HFFc6 (cell line): ENCODE measurements at regions not wholly inside any gene's neighbourhood (a gene's known extent, or its start where the extent isn't known, plus 50 kb on each side); places are given as distances from the start of the nearest gene placed in this dataset.

Experiments
- DNase-seq: peaks from one replicate; pipeline ENCODE4 v3.0.0-alpha.2; 2018
- H3K27ac Mint-ChIP-seq: 2 replicates; pipeline ENCODE4 v1.8.0; 2020; ENCODE audit warnings: mild to moderate bottlenecking, mixed read lengths
- H3K27me3 Mint-ChIP-seq: 2 replicates; pipeline ENCODE4 v1.8.0; 2021; ENCODE audit warnings: mild to moderate bottlenecking, moderate library complexity, mixed read lengths; ENCODE audit not compliant: insufficient read depth
- H3K36me3 Mint-ChIP-seq: 2 replicates; pipeline ENCODE4 v1.8.0; 2021; ENCODE audit warnings: low read depth, mixed read lengths
- H3K4me1 Mint-ChIP-seq: 2 replicates; pipeline ENCODE4 v1.8.0; 2020; ENCODE audit warnings: low read depth, mixed read lengths
- H3K4me3 Mint-ChIP-seq: 2 replicates; pipeline ENCODE4 v1.8.0; 2020; ENCODE audit warnings: mild to moderate bottlenecking, moderate library complexity, mixed read lengths
- H3K9me3 Mint-ChIP-seq: 2 replicates; pipeline ENCODE4 v1.8.0; 2020; ENCODE audit warnings: mild to moderate bottlenecking, mixed read lengths
- TF ChIP-seq, protein P1 (sequence below): fragments of 200-600 bp; sonication (generic); IDR thresholded peaks from 2 replicates; pipeline ENCODE4 v1.5.0; 2021; ENCODE audit warnings: antibody characterized with exemption, mild to moderate bottlenecking

GRCh38 chr22:34161431-34162123 is 241.3 kb upstream of the LARGE1 start:
- TF ChIP-seq, protein P1, sequence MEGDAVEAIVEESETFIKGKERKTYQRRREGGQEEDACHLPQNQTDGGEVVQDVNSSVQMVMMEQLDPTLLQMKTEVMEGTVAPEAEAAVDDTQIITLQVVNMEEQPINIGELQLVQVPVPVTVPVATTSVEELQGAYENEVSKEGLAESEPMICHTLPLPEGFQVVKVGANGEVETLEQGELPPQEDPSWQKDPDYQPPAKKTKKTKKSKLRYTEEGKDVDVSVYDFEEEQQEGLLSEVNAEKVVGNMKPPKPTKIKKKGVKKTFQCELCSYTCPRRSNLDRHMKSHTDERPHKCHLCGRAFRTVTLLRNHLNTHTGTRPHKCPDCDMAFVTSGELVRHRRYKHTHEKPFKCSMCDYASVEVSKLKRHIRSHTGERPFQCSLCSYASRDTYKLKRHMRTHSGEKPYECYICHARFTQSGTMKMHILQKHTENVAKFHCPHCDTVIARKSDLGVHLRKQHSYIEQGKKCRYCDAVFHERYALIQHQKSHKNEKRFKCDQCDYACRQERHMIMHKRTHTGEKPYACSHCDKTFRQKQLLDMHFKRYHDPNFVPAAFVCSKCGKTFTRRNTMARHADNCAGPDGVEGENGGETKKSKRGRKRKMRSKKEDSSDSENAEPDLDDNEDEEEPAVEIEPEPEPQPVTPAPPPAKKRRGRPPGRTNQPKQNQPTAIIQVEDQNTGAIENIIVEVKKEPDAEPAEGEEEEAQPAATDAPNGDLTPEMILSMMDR, result no peak
- H3K36me3 Mint-ChIP-seq, result peaks cover 8% of the 10 kb centered on the region
- H3K9me3 Mint-ChIP-seq, result peaks cover 77% of the 10 kb centered on the region
- no peak overlapping the region for H3K27ac Mint-ChIP-seq
- no peak for DNase-seq
- H3K4me3 Mint-ChIP-seq, result no peak overlapping the region
- no peaks in the 10 kb centered on the region for H3K27me3 Mint-ChIP-seq
- H3K4me1 Mint-ChIP-seq, result no peaks in the 10 kb centered on the region

- Mint-ChIP-seq H3K4me1 (no peaks in the 10 kb centered on the region), H3K9me3 (peaks cover 68% of the 10 kb centered on the region), H3K27ac (no peak overlapping the region), H3K36me3 (no peaks in the 10 kb centered on the region; the same call in 1 of the 2 replicates), H3K4me3 (no peak overlapping the region), H3K27me3 (no peaks in the 10 kb centered on the region)
- DNase-seq, result no peak
- TF ChIP-seq, protein P1, result no peak
These were observed 278.7 kb upstream of the LARGE1 start for GRCh38 chr22:34198976-34199375.

- no peak for DNase-seq
- H3K36me3 Mint-ChIP-seq, result no peaks in the 10 kb centered on the region; the same call in 1 of the 2 replicates
- no peaks in the 10 kb centered on the region for H3K27me3 Mint-ChIP-seq
- no peak overlapping the region for H3K4me3 Mint-ChIP-seq
- TF ChIP-seq, protein P1, result no peak
- no peak overlapping the region for H3K27ac Mint-ChIP-seq
- H3K9me3 Mint-ChIP-seq, result peaks cover 74% of the 10 kb centered on the region
- H3K4me1 Mint-ChIP-seq, result no peaks in the 10 kb centered on the region
These were observed 290.0 kb upstream of the LARGE1 start for GRCh38 chr22:34210301-34210700.

DNA sequence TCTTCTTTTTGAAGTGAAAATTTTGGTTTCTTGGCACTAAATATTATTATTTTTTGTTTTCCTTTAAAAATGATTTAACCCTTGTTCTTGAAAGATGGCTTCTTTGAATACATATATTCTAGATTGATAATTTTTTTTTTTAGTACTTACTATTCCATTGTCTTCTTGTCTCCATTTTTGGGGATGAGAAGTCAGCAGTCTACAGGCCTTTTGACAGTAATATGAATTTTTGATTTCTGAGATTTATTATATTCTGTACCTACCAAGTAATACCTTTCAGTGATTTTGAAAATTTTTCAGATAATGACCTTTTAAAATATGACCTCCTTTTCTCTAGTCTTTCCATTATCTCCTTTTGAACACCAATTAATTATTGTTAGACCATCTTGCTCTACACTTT is 294.1 kb upstream of the LARGE1 start:
- H3K9me3 Mint-ChIP-seq, result peaks cover 91% of the 10 kb centered on the region
- no peak for DNase-seq
- H3K27me3 Mint-ChIP-seq, result no peaks in the 10 kb centered on the region
- TF ChIP-seq, protein P1, result no peak
- no peaks in the 10 kb centered on the region; the same call in 1 of the 2 replicates for H3K36me3 Mint-ChIP-seq
- H3K4me3 Mint-ChIP-seq, result no peak overlapping the region
- no peak overlapping the region for H3K27ac Mint-ChIP-seq
- no peaks in the 10 kb centered on the region for H3K4me1 Mint-ChIP-seq

GRCh38 chr22:34225278-34225677 is 305.0 kb upstream of the LARGE1 start:
- H3K27ac Mint-ChIP-seq, result no peak overlapping the region
- H3K27me3 Mint-ChIP-seq, result no peaks in the 10 kb centered on the region
- H3K9me3 Mint-ChIP-seq, result peaks cover 72% of the 10 kb centered on the region
- TF ChIP-seq, protein P1, result no peak
- H3K4me1 Mint-ChIP-seq, result no peaks in the 10 kb centered on the region
- H3K4me3 Mint-ChIP-seq, result no peak overlapping the region
- H3K36me3 Mint-ChIP-seq, result peaks cover 6% of the 10 kb centered on the region; the same call in 1 of the 2 replicates
- DNase-seq, result no peak
